RWPE1 (cell line): ENCODE measurements at regions not wholly inside any gene's neighbourhood (a gene's known extent, or its start where the extent isn't known, plus 50 kb on each side); places are given as distances from the start of the nearest gene placed in this dataset.
"Not testable (repeated sequence)": the region's sequence is repeated elsewhere in the genome, so short reads cannot be mapped to it uniquely, and the experiment has no call there.

Source experiments
- CTCF ChIA-PET: fragments of 350-600 bp; sonication (Branson Sonifier 250); formaldehyde crosslinking; extraction: SDS; loops from one replicate; lab custom pipeline; 2021; lab: Yijun Ruan, JAX
- POLR2A ChIA-PET: fragments of 400-600 bp; formaldehyde crosslinking; extraction: SDS; loops from one replicate; lab custom pipeline; 2020; ENCODE audit warnings: antibody characterized with exemption; ENCODE audit not compliant: low non-redundant PET; lab: Yijun Ruan, JAX
- DNase-seq: peaks from one replicate; pipeline ENCODE4 v3.0.0; 2012; ENCODE audit warnings: low spot score
- H3K27ac ChIP-seq: fragments of 450-650 bp; 2 replicates; pipeline ENCODE4 v1.5.1; 2017
- TF ChIP-seq, protein P1 (sequence below): fragments of 450-650 bp; conservative IDR thresholded peaks from 2 replicates; pipeline ENCODE4 v1.5.1; 2017; ENCODE audit warnings: low read depth, mild to moderate bottlenecking

DNA sequence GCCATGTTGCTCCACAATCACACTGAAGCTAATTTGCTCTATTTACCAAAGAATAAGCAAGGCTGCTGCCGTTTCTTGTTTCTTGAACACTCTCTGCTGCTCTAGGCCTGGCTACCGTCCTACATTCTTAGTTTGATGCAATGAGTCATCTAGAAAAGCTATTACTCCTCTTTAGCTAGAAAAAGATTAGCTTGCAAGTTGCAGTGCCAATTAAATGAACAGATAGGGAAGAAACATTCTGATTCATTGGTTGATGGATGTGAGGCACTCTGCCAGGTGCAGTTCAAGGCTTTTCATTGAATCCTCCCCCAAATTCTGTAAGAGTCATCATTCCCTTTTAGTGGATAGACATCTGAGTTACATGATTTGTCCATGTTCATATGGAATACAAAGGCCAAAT is 807.7 kb upstream of the AMELY start:
- TF ChIP-seq, protein P1, sequence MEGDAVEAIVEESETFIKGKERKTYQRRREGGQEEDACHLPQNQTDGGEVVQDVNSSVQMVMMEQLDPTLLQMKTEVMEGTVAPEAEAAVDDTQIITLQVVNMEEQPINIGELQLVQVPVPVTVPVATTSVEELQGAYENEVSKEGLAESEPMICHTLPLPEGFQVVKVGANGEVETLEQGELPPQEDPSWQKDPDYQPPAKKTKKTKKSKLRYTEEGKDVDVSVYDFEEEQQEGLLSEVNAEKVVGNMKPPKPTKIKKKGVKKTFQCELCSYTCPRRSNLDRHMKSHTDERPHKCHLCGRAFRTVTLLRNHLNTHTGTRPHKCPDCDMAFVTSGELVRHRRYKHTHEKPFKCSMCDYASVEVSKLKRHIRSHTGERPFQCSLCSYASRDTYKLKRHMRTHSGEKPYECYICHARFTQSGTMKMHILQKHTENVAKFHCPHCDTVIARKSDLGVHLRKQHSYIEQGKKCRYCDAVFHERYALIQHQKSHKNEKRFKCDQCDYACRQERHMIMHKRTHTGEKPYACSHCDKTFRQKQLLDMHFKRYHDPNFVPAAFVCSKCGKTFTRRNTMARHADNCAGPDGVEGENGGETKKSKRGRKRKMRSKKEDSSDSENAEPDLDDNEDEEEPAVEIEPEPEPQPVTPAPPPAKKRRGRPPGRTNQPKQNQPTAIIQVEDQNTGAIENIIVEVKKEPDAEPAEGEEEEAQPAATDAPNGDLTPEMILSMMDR: no peak
- ChIA-PET POLR2A (no interaction called here), CTCF (interaction anchor here (0.5 kb wide), 1 partner anchor 40 kb away, joined by 3 read pairs; no protein-coding TSS in a partner anchor)
- peak; percentile 2 for DNase-seq
- peak overlapping the region; percentile 81 for H3K27ac ChIP-seq

DNA sequence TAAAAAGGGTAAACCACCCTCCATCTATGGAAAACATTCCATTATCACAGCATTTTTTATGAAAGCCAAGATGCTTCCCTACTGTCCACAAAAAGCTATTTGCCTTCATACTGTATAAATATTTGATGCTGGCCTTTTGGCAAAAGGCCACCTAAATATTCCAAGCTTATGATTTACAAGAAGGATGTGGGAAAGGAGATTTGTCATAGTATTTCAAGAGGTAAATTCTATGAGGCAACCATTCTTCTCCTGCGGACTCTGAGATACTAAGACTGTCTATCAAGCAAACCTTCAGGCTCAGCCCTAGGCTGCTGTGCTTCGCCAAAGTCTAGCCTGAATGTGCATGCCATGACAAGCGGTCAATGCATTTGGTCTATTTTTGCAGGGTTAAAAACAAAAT is 807.1 kb upstream of the AMELY start:
- H3K27ac ChIP-seq: peak overlapping the region; percentile 81
- POLR2A ChIA-PET: no interaction called here
- CTCF ChIA-PET: no interaction called here
- no peak for DNase-seq
- TF ChIP-seq, protein P1: no peak

DNA sequence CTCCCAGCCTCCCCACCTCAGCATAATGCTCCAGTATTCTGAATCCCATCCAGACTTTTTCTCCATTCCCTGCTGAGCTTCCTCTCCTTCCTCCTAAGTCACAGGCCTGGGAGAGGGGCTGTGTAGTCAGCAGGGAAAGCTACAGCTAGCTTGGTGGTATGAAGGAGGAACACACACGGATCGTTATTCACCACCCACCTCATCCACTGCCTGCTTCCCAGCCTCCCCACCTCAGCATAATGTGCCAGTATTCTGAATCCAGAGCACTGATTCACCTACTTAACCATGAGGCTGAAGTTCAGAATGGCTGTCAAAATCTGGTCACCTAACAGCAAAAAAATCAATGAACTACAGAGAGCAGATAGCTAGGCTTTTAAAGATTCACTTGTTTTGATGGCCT is 806.6 kb upstream of the AMELY start:
- DNase-seq: no peak
- H3K27ac ChIP-seq: peak overlapping the region; percentile 75
- POLR2A ChIA-PET: no interaction called here
- CTCF ChIA-PET: interaction anchor here (0.7 kb wide), 1 partner anchor 17 kb away, joined by 3 read pairs; no protein-coding TSS in a partner anchor
- TF ChIP-seq, protein P1: no peak

DNA sequence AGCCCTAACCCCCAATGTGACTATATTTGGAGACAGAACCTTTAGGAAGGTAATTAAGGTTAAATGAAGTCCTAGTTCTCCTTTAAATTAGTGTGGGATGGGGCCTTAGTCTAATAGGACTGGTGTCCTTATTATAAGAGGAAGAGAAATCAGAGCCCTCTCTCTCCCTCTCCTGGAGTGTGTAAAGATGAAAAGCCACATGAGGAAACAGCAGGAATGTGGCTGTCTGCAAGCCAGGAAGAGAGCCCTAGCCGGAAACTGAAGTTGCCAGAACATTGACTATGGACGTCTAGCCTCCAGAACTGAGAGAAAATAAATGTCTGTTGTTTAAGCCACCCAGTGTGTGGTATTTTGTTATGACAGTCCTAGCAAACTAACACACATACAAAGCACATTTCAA is 802.9 kb upstream of the AMELY start:
- ChIA-PET CTCF (no interaction called here), POLR2A (no interaction called here)
- H3K27ac ChIP-seq: no peak overlapping the region
- TF ChIP-seq, protein P1: no peak
- DNase-seq: no peak

DNA sequence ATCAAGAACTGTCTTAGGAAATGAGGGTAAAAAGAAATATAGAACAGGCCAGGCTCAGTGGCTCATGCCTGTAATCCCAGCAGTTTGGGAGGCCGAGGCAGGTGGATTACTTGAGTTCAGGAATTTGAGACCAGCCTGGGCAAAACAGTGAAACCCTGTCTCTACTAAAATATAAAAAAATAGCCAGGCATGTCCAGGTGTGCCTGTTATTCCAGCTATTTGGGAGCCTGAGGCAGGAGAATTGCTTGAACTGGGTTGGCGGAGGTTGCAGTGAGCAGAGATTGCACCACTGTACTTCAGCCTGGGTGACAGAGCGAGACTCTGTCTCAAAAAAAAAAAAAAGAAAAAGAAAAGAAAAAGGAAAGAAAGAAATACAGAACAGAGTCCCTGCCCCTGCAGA is 802.2 kb upstream of the AMELY start:
- H3K27ac ChIP-seq, POLR2A ChIA-PET, DNase-seq, CTCF ChIA-PET: not testable (repeated sequence)

DNA sequence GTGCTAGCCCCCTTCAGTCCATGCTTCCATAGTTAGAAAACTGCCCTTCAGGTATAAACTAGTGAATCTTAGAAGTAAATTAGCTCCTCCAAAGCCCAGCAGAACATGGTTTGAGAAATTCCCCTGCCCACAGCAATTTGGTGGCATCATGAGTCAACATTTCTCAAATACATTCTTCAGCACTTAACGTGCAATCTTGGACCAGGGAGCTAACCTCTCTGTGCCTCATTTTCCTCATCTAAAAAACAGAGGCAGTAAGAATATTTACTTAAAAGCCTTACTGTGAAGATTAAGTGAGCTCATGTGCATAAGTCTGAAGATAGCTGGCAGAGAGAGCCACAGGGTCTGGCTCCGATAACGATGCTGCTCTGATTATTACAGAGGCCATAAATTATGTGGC is 800.7 kb upstream of the AMELY start:
- POLR2A ChIA-PET: no interaction called here
- TF ChIP-seq, protein P1: no peak
- CTCF ChIA-PET: no interaction called here
- no peak for DNase-seq
- no peak overlapping the region for H3K27ac ChIP-seq

DNA sequence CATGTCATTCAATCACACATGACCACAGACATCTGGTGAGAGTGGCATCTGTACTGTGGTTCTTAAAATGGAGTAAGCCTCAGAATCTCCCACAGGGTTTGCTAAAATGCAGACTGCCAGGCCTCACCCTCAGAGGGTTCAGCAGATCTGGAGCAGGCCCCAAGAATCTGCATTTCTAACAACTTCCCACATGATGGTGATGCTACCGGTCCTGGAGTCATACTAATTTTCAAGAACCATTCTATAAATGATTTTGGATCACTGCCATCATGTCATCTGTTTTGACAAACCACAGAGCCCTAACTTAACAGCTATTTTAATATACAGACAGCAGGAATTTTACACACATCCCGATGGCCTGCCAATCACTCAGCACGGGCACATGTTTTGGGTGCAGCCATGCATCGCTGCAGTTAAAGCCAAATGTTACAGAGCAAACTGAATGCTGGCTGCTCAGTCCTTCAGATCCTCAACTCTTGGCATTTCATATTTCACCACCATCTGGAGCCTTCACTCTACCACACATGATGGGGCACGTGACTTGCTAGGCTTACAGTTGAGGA is 792.1 kb upstream of the AMELY start:
- POLR2A ChIA-PET: no interaction called here
- H3K27ac ChIP-seq: no peak overlapping the region
- CTCF ChIA-PET: no interaction called here
- no peak for DNase-seq
- TF ChIP-seq, protein P1: no peak
